Right renal pelvis (tissue), 4 donors: ENCODE measurements at regions not wholly inside any gene's neighbourhood (a gene's known extent, or its start where the extent isn't known, plus 50 kb on each side); places are given as distances from the start of the nearest gene placed in this dataset.

Source experiments
- DNase-seq, 4 donors: peaks; one replicate each; pipeline ENCODE4 v3.0.0-alpha.2; 2013; ENCODE audit warnings: low read depth in 4 of 4, low spot score in 3 of 4, missing footprints in 1 of 4

GRCh38 chr1:5485968-5486696 is 506.1 kb downstream of the NPHP4 start:
- no peak for DNase-seq

GRCh38 chr1:5485436-5485835 is 506.8 kb downstream of the NPHP4 start:
- no peak for DNase-seq

DNA sequence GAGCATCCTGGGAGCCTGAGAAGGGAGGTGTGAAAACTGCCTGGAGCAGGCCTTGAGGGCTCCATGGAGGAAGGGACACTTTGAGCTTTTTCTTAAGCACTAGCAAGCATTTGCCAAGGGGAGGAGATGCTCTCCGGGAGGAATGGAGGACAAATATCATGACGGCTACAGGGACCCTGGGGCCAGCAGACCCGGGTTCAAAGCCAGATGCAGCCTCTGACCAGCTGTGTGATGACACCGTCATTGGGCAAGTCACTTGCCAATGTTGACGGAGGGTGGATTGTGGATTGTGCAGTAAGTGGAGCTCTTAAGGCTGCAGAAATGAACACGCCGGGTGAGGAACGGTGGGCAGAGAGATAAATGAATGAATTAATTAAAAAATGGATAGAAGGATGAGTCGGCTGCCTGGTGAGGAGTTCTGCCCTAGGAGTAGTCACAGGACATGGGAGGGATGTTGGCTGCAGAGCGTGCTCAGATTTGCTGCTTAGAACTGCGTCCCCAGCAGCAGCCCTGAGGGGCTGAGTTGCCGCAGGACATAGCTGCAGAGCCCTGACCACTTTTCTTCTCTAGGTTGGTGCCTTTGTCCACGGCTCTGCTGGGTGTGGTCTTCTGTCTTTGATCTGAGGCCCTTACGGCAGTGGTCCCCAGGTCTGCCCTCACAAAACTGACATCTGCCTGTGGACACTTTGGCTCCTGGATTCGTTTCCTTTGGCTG is 507.6 kb downstream of the NPHP4 start:
- no peak for DNase-seq

DNA sequence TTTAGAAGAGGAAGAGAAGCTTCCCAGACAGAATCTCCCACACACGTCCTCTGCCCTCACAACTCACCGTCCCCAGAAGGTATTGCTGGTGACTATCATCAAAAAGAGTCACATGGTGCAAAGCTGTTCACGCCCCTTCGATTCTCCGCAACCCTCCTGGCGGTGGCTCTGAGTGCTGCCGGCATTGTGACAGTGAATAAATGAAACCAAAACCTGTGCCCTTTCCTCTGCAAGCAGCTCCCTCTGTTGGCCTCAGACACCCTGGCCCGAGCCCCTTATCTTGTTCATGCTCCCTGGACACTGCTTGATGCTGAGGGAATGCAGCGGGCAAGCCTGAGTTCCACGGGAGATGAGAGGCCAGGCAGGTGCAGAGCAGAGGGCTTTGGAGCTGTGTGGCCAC is 510.3 kb downstream of the NPHP4 start:
- no peak for DNase-seq

- no peak for DNase-seq
Observed at GRCh38 chr1:5480906-5481305, 511.3 kb downstream of the NPHP4 start.

GRCh38 chr1:5479876-5480646 is 512.2 kb downstream of the NPHP4 start:
- no peak for DNase-seq

GRCh38 chr1:5478961-5479360 is 513.3 kb downstream of the NPHP4 start:
- no peak for DNase-seq

- DNase-seq = no peak
Observed at GRCh38 chr1:5478156-5478695, 514.0 kb downstream of the NPHP4 start.

DNA sequence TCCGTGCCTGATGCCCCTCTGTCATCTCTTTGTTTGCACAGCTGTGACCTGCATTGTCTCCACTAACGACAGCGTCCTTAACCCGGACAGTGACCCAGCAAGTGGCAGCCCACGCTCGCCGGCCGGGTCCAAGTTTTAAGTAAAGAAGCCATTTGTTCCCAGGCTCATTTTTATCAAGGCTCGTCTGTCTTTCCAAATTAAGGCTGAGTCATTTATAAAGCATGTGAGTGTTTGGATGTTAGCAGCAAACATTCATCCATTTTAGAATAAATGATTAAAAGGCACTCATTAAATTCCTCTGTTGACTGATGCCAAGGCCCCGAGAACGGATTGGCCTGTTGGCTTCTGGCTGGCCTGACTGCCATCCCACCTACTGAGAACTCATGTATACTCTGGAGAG is 514.5 kb downstream of the NPHP4 start:
- no peak for DNase-seq

DNA sequence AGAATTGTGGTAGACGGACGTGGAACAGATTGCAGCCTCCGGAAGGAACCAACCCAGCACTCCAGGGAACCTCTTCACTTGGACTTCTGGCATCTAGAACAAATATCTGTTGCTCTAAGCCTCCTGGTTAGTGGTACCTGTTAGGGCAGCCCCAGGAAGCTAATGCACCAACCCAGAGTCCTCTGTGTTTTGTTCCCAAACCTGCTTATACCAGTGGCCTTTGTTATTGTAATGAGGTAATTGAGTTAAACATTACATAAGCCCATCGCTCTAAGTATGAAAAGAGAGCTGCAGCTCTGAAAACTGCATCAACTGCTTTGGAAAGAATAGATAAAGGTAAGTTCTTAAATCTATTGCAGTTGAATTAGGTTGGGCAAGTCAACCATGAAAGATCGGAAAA is 516.7 kb downstream of the NPHP4 start:
- no peak for DNase-seq

DNA sequence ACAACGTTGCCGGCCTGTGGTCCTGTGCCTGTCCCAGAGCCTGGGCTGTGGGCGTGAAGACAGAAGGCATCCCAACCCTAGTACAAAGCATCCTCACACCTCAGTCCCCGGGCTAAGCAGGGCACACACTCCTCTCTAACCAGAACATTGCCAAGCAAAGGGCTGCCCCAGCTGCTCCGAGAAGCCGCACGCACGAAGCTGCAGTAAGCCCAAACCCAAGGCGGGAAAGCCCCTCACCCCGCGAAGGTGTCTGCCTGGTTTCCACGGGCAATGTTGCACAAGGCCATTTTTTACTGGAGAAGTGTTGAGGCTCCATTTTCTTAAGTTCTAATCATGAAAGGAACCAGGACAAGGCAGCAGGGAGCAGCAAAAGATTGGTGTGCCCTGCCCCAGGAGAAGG is 519.0 kb downstream of the NPHP4 start:
- no peak for DNase-seq

- DNase-seq = no peak
Observed at GRCh38 chr1:5466487-5466886, 525.7 kb downstream of the NPHP4 start.

GRCh38 chr1:5465281-5465711 is 526.9 kb downstream of the NPHP4 start:
- DNase-seq = no peak

GRCh38 chr1:5464366-5464765 is 527.9 kb downstream of the NPHP4 start:
- no peak for DNase-seq

GRCh38 chr1:5460974-5461373 is 531.3 kb downstream of the NPHP4 start:
- DNase-seq = no peak

GRCh38 chr1:5459839-5460610 is 532.2 kb downstream of the NPHP4 start:
- no peak for DNase-seq

- DNase-seq = no peak
Observed at GRCh38 chr1:5458248-5458647, 534.0 kb downstream of the NPHP4 start.

DNA sequence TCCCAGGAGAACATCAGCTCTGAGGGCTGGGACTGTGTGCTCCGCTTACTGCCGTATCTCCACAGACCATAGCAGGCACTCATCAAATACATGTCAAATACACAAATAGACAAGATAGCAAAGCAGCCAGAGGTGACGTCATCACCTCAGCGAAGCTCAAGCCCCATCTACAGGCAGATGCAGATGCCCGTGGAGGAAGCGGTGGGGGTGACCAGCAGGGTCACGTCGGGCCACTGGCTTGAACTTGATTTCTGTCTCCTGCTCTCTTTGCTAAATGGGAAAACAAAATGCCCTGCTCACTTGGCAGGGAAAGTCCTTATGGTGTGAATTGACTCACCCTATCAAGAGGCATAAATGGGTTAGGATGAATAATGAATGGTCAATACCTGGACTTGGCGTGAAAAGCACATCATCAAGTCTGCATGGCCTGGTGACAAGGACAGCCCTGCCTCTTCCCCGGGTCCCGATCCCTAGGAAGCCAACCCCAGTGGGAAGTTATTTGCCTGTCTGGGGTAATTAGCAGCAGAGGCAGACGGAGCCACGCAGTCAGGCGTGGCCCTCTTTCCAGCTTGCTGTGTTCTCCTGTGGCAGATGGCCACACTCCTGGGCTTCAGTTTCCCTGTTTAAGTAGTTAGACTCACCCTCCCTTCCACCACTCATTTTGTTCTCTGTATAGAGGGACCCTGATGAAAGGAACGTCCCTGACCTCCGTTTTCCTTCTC is 536.0 kb downstream of the NPHP4 start:
- DNase-seq = no peak

GRCh38 chr1:5455651-5456050 is 536.6 kb downstream of the NPHP4 start:
- DNase-seq = no peak

GRCh38 chr1:5455056-5455455 is 537.2 kb downstream of the NPHP4 start:
- no peak for DNase-seq
